Kasumi-1 (cell line): ENCODE measurements at regions not wholly inside any gene's neighbourhood (a gene's known extent, or its start where the extent isn't known, plus 50 kb on each side); places are given as distances from the start of the nearest gene placed in this dataset.
A peak's percentile ranks its signal among the peaks of the same experiment; 100 is the strongest.
"Not testable (repeated sequence)": the region's sequence is repeated elsewhere in the genome, so short reads cannot be mapped to it uniquely, and the experiment has no call there.

Experiments
- DNase-seq, 2 experiments: peaks; one replicate each; lab custom pipeline; 2025; lab: John Stamatoyannopoulos, UW

DNA sequence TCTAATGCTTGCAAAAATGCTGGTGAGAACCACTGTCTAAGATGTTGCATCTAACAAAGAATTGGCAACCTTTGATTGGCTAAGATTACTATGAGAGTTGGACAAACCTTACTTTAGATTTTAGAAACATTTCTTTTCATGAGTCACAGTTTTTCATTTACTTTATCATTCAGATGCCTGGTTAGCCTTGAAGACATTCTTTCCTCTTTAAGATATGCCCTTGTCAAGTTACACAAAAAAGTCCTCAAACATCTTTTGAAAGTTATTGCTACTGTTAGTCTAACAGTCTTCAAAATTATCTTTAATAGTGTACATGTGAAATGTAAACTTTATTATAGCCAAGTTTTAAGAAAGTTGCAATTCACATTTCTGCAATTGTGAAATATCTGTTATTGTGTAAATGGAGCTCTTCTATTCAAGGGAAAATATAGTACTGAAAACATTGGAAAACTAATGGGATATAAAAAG is 276.3 kb downstream of the RND3 start:
- DNase-seq: no peak

- no peak for DNase-seq
These were observed 277.7 kb downstream of the RND3 start for GRCh38 chr2:150209746-150210145.

DNA sequence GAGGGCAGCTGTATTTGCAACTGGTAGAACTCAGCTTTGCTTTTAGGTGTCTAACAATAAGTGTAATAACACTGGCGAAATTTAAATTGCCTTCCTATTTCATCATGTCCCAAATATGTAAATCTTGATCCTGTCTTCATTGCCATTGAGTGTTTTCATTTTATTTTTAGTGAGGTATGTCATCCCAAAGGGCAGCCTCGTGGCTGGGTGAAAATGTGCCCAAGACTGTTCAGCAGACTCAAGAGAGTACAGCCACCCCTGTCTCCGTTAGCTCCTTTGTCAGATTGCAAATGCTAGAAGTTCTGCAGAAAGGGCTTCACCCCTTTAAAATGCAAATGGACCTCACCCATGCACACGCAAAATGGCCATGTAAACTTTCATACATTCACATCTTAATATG is 278.8 kb downstream of the RND3 start:
- DNase-seq: no peak

- DNase-seq: no peak
These were observed 279.5 kb downstream of the RND3 start for GRCh38 chr2:150207979-150208378.

DNA sequence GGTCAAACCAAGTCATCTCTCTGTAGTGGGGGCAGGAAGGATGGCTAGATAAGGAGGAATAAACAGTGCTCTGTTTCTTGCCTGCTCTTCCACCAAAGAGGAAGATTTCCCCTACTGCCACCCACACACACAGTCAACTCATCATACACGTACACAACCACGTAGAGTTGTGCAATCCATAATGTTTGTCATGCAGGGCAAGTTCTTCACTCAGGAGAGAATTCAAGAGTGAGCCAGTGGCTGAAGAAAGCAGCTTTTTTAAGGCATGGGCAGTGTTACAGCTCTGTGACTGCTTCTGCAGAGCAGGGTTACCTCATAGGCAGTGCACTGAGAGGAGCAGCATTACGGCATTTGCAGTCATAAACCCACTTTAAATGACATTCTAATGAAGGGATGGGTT is 283.0 kb downstream of the RND3 start:
- DNase-seq: peak; percentile 15 to 25

DNA sequence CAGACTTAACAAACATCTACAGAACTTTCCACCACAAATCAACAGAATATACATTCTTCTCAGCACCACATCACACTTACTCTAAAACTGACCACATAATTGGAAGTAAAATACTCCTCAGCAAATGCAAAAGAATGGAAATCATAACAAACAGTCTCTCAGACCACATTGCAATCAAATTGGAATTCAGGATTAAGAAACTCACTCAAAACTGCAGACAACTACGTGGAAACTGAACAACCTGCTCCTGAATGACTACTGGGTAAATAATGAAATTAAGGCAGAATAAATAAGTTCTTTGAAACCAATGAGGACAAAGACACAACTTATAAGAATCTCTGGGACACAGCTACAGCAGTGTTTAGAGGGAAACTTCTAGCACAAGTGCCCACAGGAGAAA is 292.7 kb downstream of the RND3 start:
- not testable (repeated sequence) for DNase-seq

DNA sequence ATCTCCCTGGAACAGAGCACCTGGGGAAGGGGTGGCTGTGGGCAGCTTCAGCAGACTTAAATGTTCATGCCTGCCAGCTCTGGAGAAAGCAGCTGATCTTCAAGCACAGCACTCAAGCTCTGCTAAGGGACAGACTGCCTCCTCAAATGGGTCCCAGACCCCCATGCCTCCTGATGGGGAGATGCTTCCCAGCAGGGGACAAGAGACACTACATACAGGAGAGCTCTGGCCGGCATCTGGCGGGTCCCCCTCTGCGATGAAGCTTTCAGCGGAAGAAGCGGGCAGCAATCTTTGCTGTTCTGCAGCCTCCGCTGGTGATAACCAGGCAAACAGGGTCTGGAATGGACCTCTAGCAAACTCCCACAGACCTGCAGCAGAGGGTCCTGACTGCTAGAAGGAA is 294.8 kb downstream of the RND3 start:
- DNase-seq: no peak

GRCh38 chr2:150191349-150191748 is 296.1 kb downstream of the RND3 start:
- DNase-seq: no peak

DNA sequence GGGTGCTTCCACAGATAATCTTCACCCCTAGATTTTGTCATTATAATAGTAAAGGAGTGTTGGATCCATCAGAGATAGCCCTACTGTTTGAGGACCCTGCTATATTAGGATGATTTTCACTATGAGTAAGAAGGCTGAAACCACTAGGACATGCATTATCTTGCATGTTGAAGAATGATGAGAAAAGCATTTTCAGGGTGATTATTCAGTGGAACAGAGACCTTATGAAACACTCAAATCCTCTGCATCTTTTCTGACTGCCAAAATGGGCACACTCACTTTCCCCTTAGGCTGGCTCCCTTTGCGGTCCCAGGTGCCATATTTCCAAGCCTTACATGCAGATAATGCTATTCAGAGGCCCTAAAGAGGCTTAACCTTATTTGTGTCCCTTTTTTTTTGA is 296.9 kb downstream of the RND3 start:
- DNase-seq: no peak

GRCh38 chr2:150188800-150189199 is 298.7 kb downstream of the RND3 start:
- DNase-seq: no peak

DNA sequence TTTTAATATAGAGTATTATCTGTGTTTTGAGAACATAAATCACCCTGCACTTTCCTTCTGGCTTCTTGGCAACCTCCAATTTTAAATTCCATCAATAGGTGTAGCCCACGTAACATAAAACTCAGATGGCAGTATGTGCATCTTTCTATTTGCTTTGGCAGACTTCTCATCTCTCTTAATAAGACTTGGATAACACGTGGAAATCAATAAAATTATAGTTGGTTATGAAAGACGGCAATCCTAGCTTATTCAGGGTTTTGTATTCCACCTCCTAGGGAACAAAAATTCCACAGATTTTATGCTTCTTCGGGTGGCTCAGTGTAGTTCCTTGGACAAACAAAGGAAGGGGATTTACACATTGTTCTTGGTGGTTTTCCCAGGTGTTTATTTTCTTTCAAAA is 299.3 kb downstream of the RND3 start:
- DNase-seq: no peak

GRCh38 chr2:150182566-150183235 is 304.8 kb downstream of the RND3 start:
- no peak for DNase-seq

DNA sequence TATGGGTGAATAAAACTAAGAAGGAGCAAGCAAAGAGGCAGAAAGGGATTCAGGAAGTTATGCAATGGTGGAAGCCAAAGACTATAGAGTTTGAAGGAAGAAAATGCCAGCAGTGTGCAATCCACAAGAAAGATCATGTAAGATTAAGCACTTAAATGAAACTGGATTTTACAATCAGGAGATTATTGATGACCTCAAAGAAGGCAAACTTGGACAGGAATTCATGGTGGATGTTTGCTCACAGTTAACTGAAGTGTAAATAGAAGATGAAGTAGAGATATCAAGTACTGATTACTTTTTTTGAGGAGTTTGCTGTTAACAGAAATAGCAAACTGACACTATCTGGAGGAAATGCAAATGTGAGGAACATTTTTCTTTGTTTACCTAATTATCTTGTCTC is 308.9 kb downstream of the RND3 start:
- DNase-seq: peak; percentile 27 to 39

DNA sequence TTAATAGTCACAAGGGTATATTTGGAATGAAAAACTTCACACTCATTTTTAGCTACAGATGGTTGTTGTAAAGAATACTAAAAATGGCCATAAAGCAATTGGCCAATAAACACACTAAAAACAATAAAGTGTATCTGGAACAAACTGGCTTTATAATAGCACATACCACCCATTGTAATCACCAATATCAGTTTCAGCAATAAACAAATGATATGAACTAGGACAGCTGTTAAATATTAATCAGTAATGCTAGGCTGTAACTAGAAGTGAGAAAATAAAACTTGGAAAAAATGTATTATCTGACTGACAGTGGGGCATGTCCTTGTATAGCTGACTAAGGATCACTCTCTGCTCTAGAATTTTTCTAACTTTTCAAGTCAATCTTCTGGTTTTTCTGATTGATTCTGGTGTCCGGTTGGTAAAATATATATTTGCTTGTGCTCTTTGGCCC is 312.5 kb downstream of the RND3 start:
- DNase-seq: no peak

GRCh38 chr2:150174056-150174805 is 313.2 kb downstream of the RND3 start:
- no peak for DNase-seq

GRCh38 chr2:150171065-150171548 is 316.4 kb downstream of the RND3 start:
- DNase-seq: no peak

DNA sequence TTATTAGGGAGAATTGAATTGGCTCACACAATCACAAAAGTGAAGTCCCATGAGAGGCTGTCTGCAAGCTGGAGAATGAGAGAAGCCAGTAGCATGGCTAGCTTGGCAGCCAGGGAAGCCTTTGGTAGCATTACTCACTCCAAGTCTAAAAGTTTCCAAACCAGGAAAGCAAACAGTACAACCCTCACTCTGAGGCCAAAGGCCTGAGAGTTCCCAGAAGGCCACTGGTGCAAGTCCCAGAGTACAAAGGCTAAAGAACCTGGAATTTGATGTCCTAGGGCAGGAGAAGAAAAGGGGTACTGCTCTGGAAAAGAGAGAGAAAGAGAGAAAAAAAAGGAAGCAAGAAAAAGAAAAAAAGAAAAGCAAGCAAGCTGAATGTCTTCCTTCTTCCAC is 318.2 kb downstream of the RND3 start:
- DNase-seq: no peak

DNA sequence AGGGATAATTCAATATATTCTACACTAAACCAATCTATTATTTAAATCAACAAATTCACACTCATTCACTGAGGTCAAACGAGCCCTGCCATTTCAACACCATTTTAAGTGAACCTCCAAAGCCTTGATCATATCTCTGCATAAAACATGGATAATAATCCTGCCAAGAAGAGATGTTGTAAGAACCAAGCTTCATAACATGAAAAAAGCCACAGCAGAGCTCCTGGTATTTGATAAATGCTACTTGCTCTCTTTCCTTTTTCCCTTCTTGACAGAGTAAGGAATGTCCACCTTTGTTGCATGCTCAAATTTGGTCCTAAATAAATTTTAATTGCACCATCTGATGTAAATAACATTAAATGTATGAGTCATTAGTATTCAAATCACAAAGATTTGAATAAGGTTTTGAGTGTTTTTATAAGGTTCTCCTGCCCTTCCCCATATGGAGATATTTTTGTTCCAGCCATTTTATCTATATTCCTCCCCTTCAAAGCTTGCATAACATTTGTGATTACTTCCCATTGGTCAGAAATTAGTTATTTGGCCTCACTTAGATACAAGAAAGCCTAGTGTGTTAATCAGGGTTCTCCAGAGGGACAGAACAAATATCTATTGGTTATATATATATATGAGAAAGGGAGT is 318.8 kb downstream of the RND3 start:
- DNase-seq: no peak

DNA sequence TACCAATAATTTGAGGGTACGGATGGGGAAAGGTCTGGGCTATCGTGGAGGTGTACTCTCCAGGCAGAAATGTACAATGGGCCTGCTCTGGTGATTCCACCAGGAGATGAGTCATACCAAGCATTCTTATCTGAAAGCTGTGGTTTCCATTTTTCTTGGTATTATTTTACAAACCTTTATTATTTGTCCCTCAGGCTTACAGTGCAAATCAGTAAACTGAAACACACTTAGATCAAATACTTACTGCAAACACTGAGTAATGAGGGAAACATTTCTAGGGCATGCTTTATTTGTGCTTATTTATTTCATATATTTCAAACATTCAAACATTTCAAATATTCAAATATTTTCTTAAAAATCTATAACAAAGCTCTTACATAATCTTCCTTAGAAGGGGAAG is 319.8 kb downstream of the RND3 start:
- DNase-seq: no peak

GRCh38 chr2:150166313-150167051 is 321.0 kb downstream of the RND3 start:
- DNase-seq: no peak

DNA sequence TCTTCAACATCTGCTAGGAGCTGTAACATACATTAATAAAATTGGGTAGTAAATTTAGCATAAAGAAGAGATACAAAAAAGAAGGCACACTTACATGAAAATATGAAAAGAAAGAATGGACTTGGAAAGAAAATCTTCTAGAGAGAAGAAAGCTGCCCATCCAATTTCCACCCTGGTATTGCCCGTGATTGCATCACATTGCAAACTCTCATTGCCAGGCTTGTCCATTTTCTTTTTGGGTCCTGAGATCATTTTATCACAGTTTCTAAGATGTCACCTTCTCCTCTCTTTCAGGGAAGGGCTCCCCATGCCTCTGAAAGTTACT is 321.5 kb downstream of the RND3 start:
- DNase-seq: no peak

DNA sequence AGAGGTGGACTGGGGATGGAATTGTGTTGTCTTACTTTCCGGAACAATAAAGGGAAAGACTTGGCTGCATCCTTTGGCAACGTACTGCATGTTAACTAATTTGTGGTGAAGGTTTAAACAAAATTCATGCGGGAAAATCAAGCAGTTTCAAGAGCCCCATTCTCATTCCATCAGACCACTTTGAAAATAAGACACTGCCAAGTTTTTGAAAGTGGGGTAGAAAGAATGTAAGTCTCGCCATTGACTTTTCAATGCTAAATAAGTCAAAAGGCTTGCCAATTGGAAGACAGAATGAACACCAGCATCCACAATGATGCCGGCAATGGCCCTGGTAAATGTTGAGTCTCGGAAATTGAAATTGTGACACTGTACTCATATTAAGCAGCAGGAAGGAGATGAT is 322.0 kb downstream of the RND3 start:
- no peak for DNase-seq
